Endothelial cell of umbilical vein (primary cell): ENCODE measurements at regions not wholly inside any gene's neighbourhood (a gene's known extent, or its start where the extent isn't known, plus 50 kb on each side); places are given as distances from the start of the nearest gene placed in this dataset.

Experiments
- BruUV-seq: library from RNA; stranded (reverse); fragments of 400-500 nt; replicated peaks from 2 replicates; lab custom pipeline; 2021; lab: Mats Ljungman, UMichigan
- CTCF ChIA-PET: fragments of 300-600, 350-600 bp; sonication (Branson Sonifier 250); formaldehyde crosslinking; loops from one replicate; lab custom pipeline; 2021; ENCODE audit warnings: antibody characterized with exemption, inconsistent platforms; lab: Charles Lee
- POLR2A ChIA-PET: fragments of 300-600, 350-600 bp; sonication (Branson Sonifier 250); formaldehyde crosslinking; loops from one replicate; lab custom pipeline; 2021; ENCODE audit warnings: antibody characterized with exemption, inconsistent platforms; lab: Charles Lee
- DNase-seq: peaks from one replicate; pipeline ENCODE4 v3.0.0-alpha.2; 2011; ENCODE audit warnings: low read depth, low spot score
- FAIRE-seq: peaks from 2 replicates; lab custom pipeline; 2011; peaks lifted over from hg19 to GRCh38; lab: Jason Lieb, UNC
- H2AFZ ChIP-seq: 2 replicates; pipeline ENCODE4 v1.6.0; 2012; ENCODE audit warnings: low read depth, low read length, control low read depth, inconsistent platforms
- H3K27ac ChIP-seq: 2 replicates; pipeline ENCODE4 v1.5.1; 2011; ENCODE audit warnings: low read depth, mild to moderate bottlenecking, control low read depth, low read length, moderate library complexity; ENCODE audit not compliant: insufficient read depth
- H3K27me3 ChIP-seq, 2 experiments: 2 replicates each; pipeline versions ENCODE4 v1.6.0 to v1.6.1; 2011; ENCODE audit warnings: low read length in 2 of 2, mixed read lengths in 1 of 2; ENCODE audit not compliant: control insufficient read depth in 2 of 2, insufficient read depth in 2 of 2
- H3K36me3 ChIP-seq, 2 experiments: 2 replicates in 1 of 2; 3 replicates in 1 of 2; pipeline ENCODE4 v1.5.1; 2011; ENCODE audit warnings: low read length in 2 of 2, mild to moderate bottlenecking in 1 of 2, moderate library complexity in 1 of 2; ENCODE audit not compliant: control insufficient read depth in 2 of 2, insufficient read depth in 2 of 2; ENCODE audit errors: extremely low read depth in 1 of 2
- H3K4me1 ChIP-seq: 3 replicates; pipeline ENCODE4 v1.5.1; 2011; ENCODE audit warnings: mild to moderate bottlenecking, low read length; ENCODE audit not compliant: control insufficient read depth, insufficient read depth; ENCODE audit errors: extremely low read depth
- H3K4me2 ChIP-seq: 2 replicates; pipeline ENCODE4 v1.6.1; 2011; ENCODE audit warnings: low read length, control low read depth, mixed read lengths; ENCODE audit not compliant: insufficient read depth
- H3K4me3 ChIP-seq, 3 experiments: fragments of 200-600 bp in 1 of 3; sonication (generic), shearing (Covaris generic) in 1 of 3; replicated peaks in 1 of 3; 2 replicates each; pipeline ENCODE4 v1.5.1; 2011 to 2016; ENCODE audit warnings: control low read depth in 3 of 3, low read length in 3 of 3, mild to moderate bottlenecking in 2 of 3, inconsistent platforms in 1 of 3, low read depth in 1 of 3, moderate library complexity in 1 of 3; ENCODE audit not compliant: insufficient read depth in 1 of 3
- H3K79me2 ChIP-seq: 2 replicates; pipeline ENCODE4 v1.6.0; 2012; ENCODE audit warnings: low read length, inconsistent platforms; ENCODE audit not compliant: control insufficient read depth, insufficient read depth
- H3K9ac ChIP-seq: replicated peaks from 2 replicates; pipeline ENCODE3; 2011; ENCODE audit warnings: low read length, control low read depth; ENCODE audit not compliant: insufficient read depth; ENCODE audit errors: extremely low read depth
- H3K9me1 ChIP-seq: replicated peaks from 3 replicates; pipeline ENCODE4 v1.6.0; 2011; ENCODE audit warnings: mild to moderate bottlenecking, low read length; ENCODE audit not compliant: control insufficient read depth, insufficient read depth; ENCODE audit errors: extremely low read depth
- H3K9me3 ChIP-seq: replicated peaks from 2 replicates; pipeline ENCODE4 v1.5.1; 2012; ENCODE audit warnings: low read length, inconsistent platforms; ENCODE audit not compliant: control insufficient read depth, insufficient read depth
- H4K20me1 ChIP-seq: replicated peaks from 2 replicates; pipeline ENCODE3; 2011; ENCODE audit warnings: mild to moderate bottlenecking, low read length; ENCODE audit not compliant: control insufficient read depth, insufficient read depth; ENCODE audit errors: extremely low read depth
- CTCF ChIP-seq, 2 donors: IDR thresholded peaks; 1 replicate in 1 of 2; 2 replicates in 1 of 2; pipeline ENCODE4 v1.5.1; 2011; ENCODE audit warnings: low read length in 2 of 2, mild to moderate bottlenecking in 2 of 2, moderate library complexity in 2 of 2, control low read depth in 1 of 2, inconsistent platforms in 1 of 2, low read depth in 1 of 2; ENCODE audit not compliant: insufficient read depth in 1 of 2; ENCODE audit errors: extremely low read depth in 1 of 2
- EZH2 ChIP-seq: IDR thresholded peaks from 2 replicates; pipeline ENCODE4 v1.6.1; 2012; ENCODE audit warnings: borderline replicate concordance, low read depth, mild to moderate bottlenecking, moderate library complexity, low read length, inconsistent platforms; ENCODE audit not compliant: severe bottlenecking
- FOS ChIP-seq: IDR thresholded peaks from 2 replicates; pipeline ENCODE4 v1.6.1; 2011; ENCODE audit warnings: mild to moderate bottlenecking, low read length, moderate library complexity, borderline replicate concordance; ENCODE audit not compliant: insufficient read depth
- GATA2 ChIP-seq: IDR thresholded peaks from 2 replicates; pipeline ENCODE4 v1.7.0; 2011; ENCODE audit warnings: low read depth, mild to moderate bottlenecking, moderate library complexity, mixed read lengths, low read length; ENCODE audit not compliant: insufficient read length, insufficient read depth
- JUN ChIP-seq: IDR thresholded peaks from 2 replicates; pipeline ENCODE4 v1.6.1; 2011; ENCODE audit warnings: borderline replicate concordance, low read depth; ENCODE audit not compliant: insufficient read length, insufficient read depth
- MAX ChIP-seq: IDR thresholded peaks from 2 replicates; pipeline ENCODE4 v1.6.1; 2011; ENCODE audit not compliant: insufficient read depth, insufficient read length
- MYC ChIP-seq: IDR thresholded peaks from one replicate; pipeline ENCODE4 v1.6.1; 2011; ENCODE audit warnings: mild to moderate bottlenecking, low read depth, low read length
- POLR2A ChIP-seq: IDR thresholded peaks from 2 replicates; pipeline ENCODE4 v1.6.1; 2012; ENCODE audit warnings: low read depth, mild to moderate bottlenecking, control low read depth, low read length
- POLR2AphosphoS5 ChIP-seq: IDR thresholded peaks from 2 replicates; pipeline ENCODE4 v1.6.1; 2012; ENCODE audit warnings: low read depth, mild to moderate bottlenecking, control low read depth, low read length, moderate library complexity; ENCODE audit not compliant: insufficient read depth
- dilution Hi-C: fragments of 300-500 bp; cut with MboI; formaldehyde crosslinking; loops from one replicate; pipeline ENCODE4 v1.15.0; 2019; ENCODE audit warnings: low sequenced_read_pairs; ENCODE audit not compliant: extremely low pct_ligation_motif_present
- intact Hi-C: fragments of 100-400 bp; cut with micrococcal nuclease; formaldehyde crosslinking; loops from one replicate; pipeline ENCODE4 v1.10.0; 2022

GRCh38 chr18:72174972-72175649 is 369.0 kb downstream of the CBLN2 start:
- dilution Hi-C loops, result no loop called here
- DNase-seq (no peak), FAIRE-seq (no peak)
- BruUV-seq, result no TSS peak
- Histone ChIP-seq H3K79me2 (no peaks in the 10 kb centered on the region), H3K36me3 (no peaks in the 10 kb centered on the region), H3K4me1 (no peaks in the 10 kb centered on the region), H3K27ac (no peak overlapping the region), H3K9me1 (no peaks in the 10 kb centered on the region), H3K9ac (no peak overlapping the region), H3K27me3 (no peaks in the 10 kb centered on the region), H3K4me3 (no peak overlapping the region), H2AFZ (no peak overlapping the region), H4K20me1 (no peaks in the 10 kb centered on the region), H3K4me2 (no peak overlapping the region), H3K9me3 (peaks cover 3% of the 10 kb centered on the region)
- intact Hi-C loops, result no loop called here
- TF ChIP-seq MAX, result no peak
- TF ChIP-seq GATA2, result no peak
- no peak for TF ChIP-seq POLR2AphosphoS5
- ChIA-PET POLR2A (no interaction called here), CTCF (no interaction called here)

GRCh38 chr18:72171596-72171995 is 372.5 kb downstream of the CBLN2 start:
- Histone ChIP-seq H4K20me1 (no peaks in the 10 kb centered on the region), H3K4me3 (no peak overlapping the region), H3K79me2 (no peaks in the 10 kb centered on the region), H3K9me3 (peaks cover 2% of the 10 kb centered on the region), H2AFZ (no peak overlapping the region), H3K27me3 (no peaks in the 10 kb centered on the region), H3K36me3 (no peaks in the 10 kb centered on the region), H3K4me2 (no peak overlapping the region), H3K9ac (no peak overlapping the region), H3K4me1 (no peaks in the 10 kb centered on the region), H3K9me1 (no peaks in the 10 kb centered on the region), H3K27ac (no peak overlapping the region)
- POLR2A ChIA-PET, result no interaction called here
- FAIRE-seq, result no peak
- no TSS peak for BruUV-seq
- intact Hi-C loops (no loop called here), dilution Hi-C loops (no loop called here)
- CTCF ChIA-PET, result no interaction called here
- TF ChIP-seq FOS (no peak), POLR2A (no peak), MYC (no peak), JUN (no peak), MAX (no peak), POLR2AphosphoS5 (no peak), EZH2 (no peak), CTCF (IDR thresholded peaks at IDR 0.05; ENCODE audit: extremely low read depth in 1 of 2, insufficient read depth in 1 of 2, low read depth in 1 of 2, low read length in 2 of 2) (no peak), GATA2 (no peak)
- no peak for DNase-seq
